HCT116 (cell line): ENCODE measurements at regions not wholly inside any gene's neighbourhood (a gene's known extent, or its start where the extent isn't known, plus 50 kb on each side); places are given as distances from the start of the nearest gene placed in this dataset.

ENCODE experiments used
- ATAC-seq: fragments of 200-7000 bp; cut with Tn5 transposase; 2 replicates; pipeline ENCODE4 v1.9.1; 2020; ENCODE audit warnings: mild to moderate bottlenecking, moderate library complexity
- BruUV-seq: library from RNA; stranded (reverse); fragments of 400-500 nt; replicated peaks from 2 replicates; lab custom pipeline; 2021; lab: Mats Ljungman, UMichigan
- CTCF ChIA-PET: fragments of 300-600 bp; sonication (Branson Sonifier 250); formaldehyde crosslinking; loops from one replicate; lab custom pipeline; 2021; ENCODE audit warnings: antibody characterized with exemption; lab: Charles Lee
- POLR2A ChIA-PET: fragments of 300-600, 350-600 bp; sonication (Branson Sonifier 250); formaldehyde crosslinking; loops from one replicate; lab custom pipeline; 2021; ENCODE audit warnings: antibody characterized with exemption; lab: Charles Lee
- RAD21 ChIA-PET, 2 experiments: fragments of 300-600 bp; sonication (Branson Sonifier 250); formaldehyde crosslinking; loops; one replicate each; lab custom pipeline; 2023; ENCODE audit warnings: low total read pairs in 2 of 2; ENCODE audit not compliant: uncharacterized antibody in 2 of 2, unreplicated experiment in 2 of 2, low non-redundant PET in 1 of 2; lab: Charles Lee
- DNase-seq: peaks from one replicate; pipeline ENCODE4 v3.0.0-alpha.2; 2010; ENCODE audit warnings: low read depth, low spot score
- H2AFZ ChIP-seq: fragments of 200-600 bp; shearing (Covaris generic), sonication (generic); 2 replicates; pipeline ENCODE4 v1.6.1; 2017; ENCODE audit warnings: low read depth, mixed run types, mixed read lengths, antibody characterized with exemption, low read length; ENCODE audit not compliant: poor library complexity, severe bottlenecking
- H3K27ac ChIP-seq: 2 replicates; pipeline ENCODE4 v1.5.1; 2012; ENCODE audit warnings: low read depth, low read length
- H3K27me3 ChIP-seq: fragments of 200-600 bp; sonication (generic); 2 replicates; pipeline ENCODE4 v1.6.1; 2016; ENCODE audit warnings: mixed run types, low read length, mixed read lengths; ENCODE audit not compliant: insufficient read depth
- H3K36me3 ChIP-seq, 2 experiments: fragments of 200-500 bp in 1 of 2; fragments of 200-600 bp in 1 of 2; sonication (Bioruptor generic) in 1 of 2; sonication (generic) in 1 of 2; 2 replicates each; pipeline versions ENCODE4 v1.5.1 to v1.6.1; 2014 to 2016; ENCODE audit warnings: low read length in 2 of 2, inconsistent platforms in 1 of 2, mixed read lengths in 1 of 2, mixed run types in 1 of 2; ENCODE audit not compliant: insufficient read depth in 2 of 2, control insufficient read depth in 1 of 2
- H3K4me1 ChIP-seq, 2 experiments: fragments of 200-600 bp in 1 of 2; sonication (generic) in 1 of 2; 2 replicates each; pipeline versions ENCODE4 v1.5.1 to v1.6.1; 2012 to 2017; ENCODE audit warnings: low read length in 2 of 2, inconsistent platforms in 1 of 2, mild to moderate bottlenecking in 1 of 2, mixed read lengths in 1 of 2, mixed run types in 1 of 2, moderate library complexity in 1 of 2; ENCODE audit not compliant: insufficient read depth in 2 of 2, control insufficient read depth in 1 of 2
- H3K4me2 ChIP-seq: fragments of 200-600 bp; sonication (generic); 2 replicates; pipeline ENCODE4 v1.6.1; 2017; ENCODE audit warnings: mixed run types, low read length, mixed read lengths
- H3K4me3 ChIP-seq, 2 experiments: fragments of 200-600 bp in 1 of 2; sonication (generic) in 1 of 2; replicated peaks in 1 of 2; 2 replicates each; pipeline ENCODE4 v1.5.1; 2011 to 2016; ENCODE audit warnings: low read length in 2 of 2, control low read depth in 1 of 2, low read depth in 1 of 2, mild to moderate bottlenecking in 1 of 2, mixed read lengths in 1 of 2, mixed run types in 1 of 2
- H3K79me2 ChIP-seq: fragments of 200-600 bp; sonication (generic); 2 replicates; pipeline ENCODE4 v1.6.1; 2017; ENCODE audit warnings: mild to moderate bottlenecking, mixed run types, low read length, moderate library complexity, mixed read lengths; ENCODE audit not compliant: insufficient read depth
- H3K9ac ChIP-seq: fragments of 200-600 bp; sonication (generic); 2 replicates; pipeline ENCODE4 v1.6.1; 2016; ENCODE audit warnings: low read length, mixed read lengths
- H3K9me2 ChIP-seq: fragments of 200-600 bp; sonication (generic), shearing (Covaris generic); 2 replicates; pipeline ENCODE4 v1.6.1; 2017; ENCODE audit warnings: mixed run types, mild to moderate bottlenecking, moderate library complexity; ENCODE audit not compliant: insufficient read depth
- H3K9me3 ChIP-seq, 2 experiments: fragments of 200-500 bp in 1 of 2; fragments of 200-600 bp in 1 of 2; sonication (Bioruptor generic) in 1 of 2; sonication (generic) in 1 of 2; 2 replicates each; pipeline ENCODE4 v1.6.1; 2014 to 2017; ENCODE audit warnings: low read length in 2 of 2, mixed read lengths in 2 of 2, inconsistent platforms in 1 of 2, low read depth in 1 of 2, mild to moderate bottlenecking in 1 of 2, mixed run types in 1 of 2, moderate library complexity in 1 of 2; ENCODE audit not compliant: control insufficient read depth in 1 of 2, insufficient read depth in 1 of 2
- H4K20me1 ChIP-seq: fragments of 200-600 bp; sonication (generic), shearing (Covaris generic); 2 replicates; pipeline ENCODE4 v1.6.1; 2017; ENCODE audit warnings: mixed run types, mild to moderate bottlenecking, moderate library complexity; ENCODE audit not compliant: insufficient read depth
- EGR1 ChIP-seq: IDR thresholded peaks from 2 replicates; pipeline ENCODE4 v1.6.1; 2012; ENCODE audit warnings: low read depth
- ELF1 ChIP-seq: IDR thresholded peaks from 2 replicates; pipeline ENCODE4 v1.6.1; 2012; ENCODE audit warnings: low read depth, borderline replicate concordance
- EZH2 ChIP-seq: fragments of 200-600 bp; sonication (generic); IDR thresholded peaks from 2 replicates; pipeline ENCODE4 v1.6.1; 2017; ENCODE audit warnings: antibody characterized with exemption, mixed run types
- EZH2phosphoT487 ChIP-seq: fragments of 200-600 bp; IDR thresholded peaks from 2 replicates; pipeline ENCODE4 v1.6.1; 2018; ENCODE audit warnings: antibody characterized with exemption, borderline replicate concordance
- FOSL1 ChIP-seq: IDR thresholded peaks from 2 replicates; pipeline ENCODE4 v1.6.1; 2012; ENCODE audit warnings: low read depth
- JUND ChIP-seq: IDR thresholded peaks from 2 replicates; pipeline ENCODE4 v1.6.1; 2012
- POLR2A ChIP-seq: IDR thresholded peaks from 2 replicates; pipeline ENCODE4 v1.7.0; 2011; ENCODE audit warnings: borderline replicate concordance; ENCODE audit not compliant: insufficient read depth, insufficient read length; ENCODE audit errors: extremely low read depth
- POLR2AphosphoS5 ChIP-seq: IDR thresholded peaks from 2 replicates; pipeline ENCODE4 v1.6.1; 2011; ENCODE audit warnings: mild to moderate bottlenecking, low read depth, low read length, moderate library complexity
- RAD21 ChIP-seq: IDR thresholded peaks from 2 replicates; pipeline ENCODE4 v1.6.1; 2012; ENCODE audit warnings: low read depth, mild to moderate bottlenecking
- REST ChIP-seq: IDR thresholded peaks from 2 replicates; pipeline ENCODE4 v1.6.1; 2012; ENCODE audit warnings: low read depth
- TCF7L2 ChIP-seq: IDR thresholded peaks from 2 replicates; pipeline ENCODE4 v1.7.0; 2011; ENCODE audit warnings: borderline replicate concordance, inconsistent platforms; ENCODE audit not compliant: insufficient read depth, insufficient read length; ENCODE audit errors: extremely low read depth
- ZNF274 ChIP-seq: fragments of 200-500 bp; sonication (Bioruptor generic); IDR thresholded peaks from 2 replicates; pipeline ENCODE4 v1.6.1; 2014; ENCODE audit warnings: mild to moderate bottlenecking, low read depth, low read length, inconsistent platforms
- intact Hi-C: fragments of 100-400 bp; cut with micrococcal nuclease; formaldehyde crosslinking; loops from 2 replicates; pipeline ENCODE4 v1.10.0; 2022

GRCh38 chr20:51326201-51326819 is 216.2 kb downstream of the NFATC2 start (continued):
- TF ChIP-seq REST (no peak), EGR1 (no peak)

GRCh38 chr20:51322164-51322707 is 220.3 kb downstream of the NFATC2 start:
- no peak overlapping the region for H3K27ac ChIP-seq
- intact Hi-C loops = no loop called here
- DNase-seq = no peak
- no peak overlapping the region for H3K4me3 ChIP-seq
- no TSS peak for BruUV-seq
- H4K20me1 ChIP-seq = no peaks in the 10 kb centered on the region
- ChIA-PET RAD21 (no interaction called here), CTCF (no interaction called here), POLR2A (no interaction called here)
- no peak overlapping the region for H3K4me2 ChIP-seq
- H3K9me3 ChIP-seq = no peaks in the 10 kb centered on the region; a peak in 1 of 4 replicates
- H3K36me3 ChIP-seq = no peaks in the 10 kb centered on the region
- H3K27me3 ChIP-seq = no peaks in the 10 kb centered on the region
- H3K79me2 ChIP-seq = no peaks in the 10 kb centered on the region
- H2AFZ ChIP-seq = no peak overlapping the region
- H3K9ac ChIP-seq = no peak overlapping the region
- TF ChIP-seq ELF1 (no peak), JUND (no peak), EGR1 (no peak), REST (no peak), RAD21 (no peak), POLR2AphosphoS5 (no peak), POLR2A (no peak), ZNF274 (no peak), EZH2phosphoT487 (no peak), EZH2 (no peak), FOSL1 (no peak), TCF7L2 (no peak)
- H3K4me1 ChIP-seq = peaks cover 0 to 7% of the 10 kb centered on the region in 2 experiments; a peak in 3 of 4 replicates
- H3K9me2 ChIP-seq = no peaks in the 10 kb centered on the region
- ATAC-seq = no peak
